Prostate gland (tissue), 2 donors: ENCODE measurements at regions not wholly inside any gene's neighbourhood (a gene's known extent, or its start where the extent isn't known, plus 50 kb on each side); places are given as distances from the start of the nearest gene placed in this dataset.

Experiments
- DNase-seq: peaks from one replicate; pipeline ENCODE4 v3.0.0-alpha.2; 2019; ENCODE audit warnings: low spot score
- H3K27ac ChIP-seq, 2 donors: fragments of 200-600 bp; sonication (generic); 2 replicates each; pipeline ENCODE4 v1.5.1; 2017 to 2019
- H3K27me3 ChIP-seq: fragments of 200-600 bp; sonication (generic); replicated peaks from 2 replicates; pipeline ENCODE4 v1.5.1; 2019; ENCODE audit not compliant: insufficient read depth
- H3K36me3 ChIP-seq, 2 donors: fragments of 200-600 bp; sonication (generic); 1 replicate in 1 of 2; 2 replicates in 1 of 2; pipeline versions ENCODE4 v1.5.1 to v1.8.1; 2017 to 2019
- H3K4me1 ChIP-seq: fragments of 200-600 bp; sonication (generic); replicated peaks from 2 replicates; pipeline ENCODE4 v1.5.1; 2019
- H3K4me3 ChIP-seq, 2 donors: fragments of 200-600 bp; sonication (generic); 2 replicates each; pipeline ENCODE4 v1.5.1; 2017 to 2019
- H3K9me3 ChIP-seq: fragments of 200-600 bp; sonication (generic); 2 replicates; pipeline ENCODE4 v1.5.1; 2017
- POLR2A ChIP-seq: fragments of 450-650 bp; IDR thresholded peaks from one replicate; pipeline ENCODE4 v1.6.1; 2016; ENCODE audit warnings: antibody characterized with exemption, mild to moderate bottlenecking
- POLR2AphosphoS5 ChIP-seq: sonication (generic); formaldehyde crosslinking; IDR thresholded peaks from one replicate; pipeline ENCODE4 v1.6.1; 2017; ENCODE audit warnings: antibody characterized with exemption
- WGBS: methylation state at CpG from one replicate; pipeline ENCODE4 v1.1.5; 2018; 5-methylcytosine and 5-hydroxymethylcytosine counted together
- intact Hi-C: fragments of 100-400 bp; cut with DNase I; formaldehyde crosslinking; loops from one replicate; pipeline ENCODE4 v1.14.2; 2022
- TF ChIP-seq, protein P1 (sequence below), 4 experiments: fragments of 200-600 bp in 2 of 4; fragments of 450-650 bp in 2 of 4; sonication (generic) in 2 of 4; IDR thresholded peaks; 1 replicate in 3 of 4; 2 replicates in 1 of 4; pipeline ENCODE4 v1.5.1; 2016 to 2019; ENCODE audit warnings: antibody characterized with exemption in 4 of 4, mild to moderate bottlenecking in 2 of 4, moderate library complexity in 2 of 4

GRCh38 chr5:126269511-126269910, 153.7 kb upstream of the GRAMD2B start:
- TF ChIP-seq, protein P1, sequence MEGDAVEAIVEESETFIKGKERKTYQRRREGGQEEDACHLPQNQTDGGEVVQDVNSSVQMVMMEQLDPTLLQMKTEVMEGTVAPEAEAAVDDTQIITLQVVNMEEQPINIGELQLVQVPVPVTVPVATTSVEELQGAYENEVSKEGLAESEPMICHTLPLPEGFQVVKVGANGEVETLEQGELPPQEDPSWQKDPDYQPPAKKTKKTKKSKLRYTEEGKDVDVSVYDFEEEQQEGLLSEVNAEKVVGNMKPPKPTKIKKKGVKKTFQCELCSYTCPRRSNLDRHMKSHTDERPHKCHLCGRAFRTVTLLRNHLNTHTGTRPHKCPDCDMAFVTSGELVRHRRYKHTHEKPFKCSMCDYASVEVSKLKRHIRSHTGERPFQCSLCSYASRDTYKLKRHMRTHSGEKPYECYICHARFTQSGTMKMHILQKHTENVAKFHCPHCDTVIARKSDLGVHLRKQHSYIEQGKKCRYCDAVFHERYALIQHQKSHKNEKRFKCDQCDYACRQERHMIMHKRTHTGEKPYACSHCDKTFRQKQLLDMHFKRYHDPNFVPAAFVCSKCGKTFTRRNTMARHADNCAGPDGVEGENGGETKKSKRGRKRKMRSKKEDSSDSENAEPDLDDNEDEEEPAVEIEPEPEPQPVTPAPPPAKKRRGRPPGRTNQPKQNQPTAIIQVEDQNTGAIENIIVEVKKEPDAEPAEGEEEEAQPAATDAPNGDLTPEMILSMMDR (IDR thresholded peaks at IDR 0.05), result no peak
- TF ChIP-seq POLR2AphosphoS5, result no peak
- no peak for TF ChIP-seq POLR2A
- Histone ChIP-seq H3K9me3 (no peaks in the 10 kb centered on the region), H3K27ac (no peak overlapping the region), H3K4me3 (no peak overlapping the region), H3K27me3 (no peaks in the 10 kb centered on the region), H3K4me1 (no peaks in the 10 kb centered on the region), H3K36me3 (no peaks in the 10 kb centered on the region)
- 100% methylated on average over 1 of the region's 1 CpG for WGBS
- no peak for DNase-seq
- intact Hi-C loops, result no loop called here

DNA sequence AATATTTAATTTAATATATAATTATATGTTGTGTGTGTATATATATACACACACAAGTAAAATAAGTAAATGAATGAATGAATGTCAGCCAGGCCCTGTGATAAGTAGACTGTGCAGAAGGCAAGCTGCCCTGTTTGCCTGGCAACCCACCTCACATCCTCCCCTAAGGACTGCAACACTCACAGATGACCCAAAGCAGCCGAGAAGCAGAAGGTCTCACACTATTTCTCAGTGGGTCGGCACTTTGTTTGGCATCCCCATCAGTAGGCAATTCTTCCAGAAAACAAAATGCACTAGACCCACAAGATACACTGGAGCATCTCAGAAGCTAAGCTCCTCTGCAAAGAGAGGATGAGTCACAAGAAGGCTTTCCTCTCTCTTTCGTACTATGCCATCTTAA, 152.1 kb upstream of the GRAMD2B start:
- Histone ChIP-seq H3K36me3 (no peaks in the 10 kb centered on the region), H3K9me3 (no peaks in the 10 kb centered on the region), H3K27me3 (no peaks in the 10 kb centered on the region), H3K4me1 (no peaks in the 10 kb centered on the region), H3K4me3 (no peak overlapping the region), H3K27ac (no peak overlapping the region)
- DNase-seq, result no peak
- intact Hi-C loops, result no loop called here
- TF ChIP-seq, protein P1 (IDR thresholded peaks at IDR 0.05), result no peak
- TF ChIP-seq POLR2AphosphoS5 (no peak), POLR2A (no peak)
- 95% methylated on average over 3 of the region's 3 CpGs for WGBS

GRCh38 chr5:126274076-126274762, 149.0 kb upstream of the GRAMD2B start:
- intact Hi-C loops, result no loop called here
- no peaks in the 10 kb centered on the region for H3K27me3 ChIP-seq
- no peaks in the 10 kb centered on the region for H3K36me3 ChIP-seq
- DNase-seq, result no peak
- no peak overlapping the region for H3K4me3 ChIP-seq
- 27% methylated on average over 2 of the region's 2 CpGs for WGBS
- no peaks in the 10 kb centered on the region for H3K9me3 ChIP-seq
- H3K4me1 ChIP-seq, result no peaks in the 10 kb centered on the region
- no peak overlapping the region for H3K27ac ChIP-seq
- TF ChIP-seq POLR2AphosphoS5 (no peak), POLR2A (no peak)
- TF ChIP-seq, protein P1 (IDR thresholded peaks at IDR 0.05), result no peak

GRCh38 chr5:126274763-126275125, 148.5 kb upstream of the GRAMD2B start:
- H3K4me3 ChIP-seq, result no peak overlapping the region
- TF ChIP-seq POLR2A (no peak), POLR2AphosphoS5 (no peak)
- TF ChIP-seq, protein P1 (IDR thresholded peaks at IDR 0.05), result no peak
- H3K9me3 ChIP-seq, result no peaks in the 10 kb centered on the region
- no peak overlapping the region for H3K27ac ChIP-seq
- intact Hi-C loops, result no loop called here
- no peaks in the 10 kb centered on the region for H3K27me3 ChIP-seq
- no peaks in the 10 kb centered on the region for H3K36me3 ChIP-seq
- WGBS, result 43% methylated on average over 3 of the region's 3 CpGs
- no peak for DNase-seq
- H3K4me1 ChIP-seq, result no peaks in the 10 kb centered on the region

GRCh38 chr5:126277762-126278161, 145.4 kb upstream of the GRAMD2B start:
- intact Hi-C loops, result no loop called here
- Histone ChIP-seq H3K4me3 (no peak overlapping the region), H3K9me3 (no peaks in the 10 kb centered on the region), H3K27me3 (no peaks in the 10 kb centered on the region), H3K36me3 (no peaks in the 10 kb centered on the region), H3K4me1 (no peaks in the 10 kb centered on the region), H3K27ac (no peak overlapping the region)
- TF ChIP-seq POLR2AphosphoS5 (no peak), POLR2A (no peak)
- TF ChIP-seq, protein P1 (IDR thresholded peaks at IDR 0.05), result no peak
- no peak for DNase-seq
